Thyroid gland (tissue), 4 donors: ENCODE measurements at regions not wholly inside any gene's neighbourhood (a gene's known extent, or its start where the extent isn't known, plus 50 kb on each side); places are given as distances from the start of the nearest gene placed in this dataset.

Experiments used
- DNase-seq, 2 donors: peaks; one replicate each; pipeline ENCODE4 v3.0.0-alpha.2; 2019
- H3K27ac ChIP-seq, 3 donors: fragments of 200-600 bp; sonication (generic); 1 replicate in 2 of 3; 2 replicates in 1 of 3; pipeline ENCODE4 v1.5.1; 2016 to 2019; ENCODE audit warnings: mild to moderate bottlenecking in 1 of 3, moderate library complexity in 1 of 3
- H3K27me3 ChIP-seq: fragments of 200-600 bp; sonication (generic); one replicate; pipeline ENCODE4 v1.5.1; 2019
- H3K36me3 ChIP-seq, 2 donors: fragments of 200-600 bp; sonication (generic); one replicate each; pipeline ENCODE4 v1.5.1; 2016 to 2019
- H3K4me1 ChIP-seq, 2 donors: fragments of 200-600 bp; sonication (generic); one replicate each; pipeline ENCODE4 v1.5.1; 2017 to 2019
- H3K4me3 ChIP-seq, 3 donors: fragments of 200-600 bp; sonication (generic); replicated peaks in 1 of 3; 1 replicate in 2 of 3; 2 replicates in 1 of 3; pipeline ENCODE4 v1.5.1; 2016; ENCODE audit warnings: mild to moderate bottlenecking in 1 of 3
- H3K9me3 ChIP-seq: fragments of 200-600 bp; sonication (generic); one replicate; pipeline ENCODE4 v1.5.1; 2017
- POLR2A ChIP-seq, 2 donors: fragments of 450-650 bp; IDR thresholded peaks; one replicate each; pipeline ENCODE4 v1.6.1; 2017; ENCODE audit warnings: antibody characterized with exemption in 2 of 2, mild to moderate bottlenecking in 2 of 2, moderate library complexity in 1 of 2
- whole genome bisulfite sequencing, 2 donors: methylation state at CpG; one replicate each; pipeline ENCODE4 v1.1.5; 2017; 5-methylcytosine and 5-hydroxymethylcytosine counted together
- intact Hi-C: fragments of 100-400 bp; cut with DNase I; formaldehyde crosslinking; loops from one replicate; pipeline ENCODE4 v1.15.1; 2023
- TF ChIP-seq, protein P1 (sequence below), 6 experiments: fragments of 200-600 bp in 3 of 6; fragments of 450-650 bp in 3 of 6; sonication (generic) in 3 of 6; IDR thresholded peaks; one replicate each; pipeline ENCODE4 v1.5.1; 2016 to 2019; ENCODE audit warnings: antibody characterized with exemption in 6 of 6, mild to moderate bottlenecking in 2 of 6, inconsistent platforms in 1 of 6, moderate library complexity in 1 of 6

DNA sequence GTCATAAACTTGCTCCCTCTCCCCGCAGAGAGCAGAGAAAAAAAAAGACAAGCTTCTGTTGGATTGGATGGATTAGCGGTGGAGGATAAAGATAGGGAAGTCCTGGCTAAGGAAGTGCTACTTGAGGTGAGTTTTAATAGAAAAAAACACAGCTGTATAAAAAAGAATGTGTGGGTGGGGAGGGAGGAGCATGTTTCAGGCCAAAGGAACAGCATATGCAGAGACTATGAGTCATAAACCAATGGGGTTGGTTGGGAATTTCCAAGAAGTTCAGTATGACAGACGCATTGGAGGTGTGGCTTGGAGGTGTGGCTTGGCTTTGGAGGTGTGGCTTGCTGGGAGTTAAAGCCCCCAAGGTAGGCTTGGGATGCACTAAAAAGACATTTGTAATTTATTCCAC lies 103.0 kb upstream of the LSM8 start:
- no peak for DNase-seq
- Histone ChIP-seq H3K27me3 (no peaks in the 10 kb centered on the region), H3K4me3 (no peak overlapping the region), H3K36me3 (no peaks in the 10 kb centered on the region), H3K4me1 (no peaks in the 10 kb centered on the region), H3K27ac (no peak overlapping the region), H3K9me3 (no peaks in the 10 kb centered on the region)
- 69 to 75% methylated on average over 3 of the region's 3 CpGs for WGBS, 2 donors
- TF ChIP-seq, protein P1, sequence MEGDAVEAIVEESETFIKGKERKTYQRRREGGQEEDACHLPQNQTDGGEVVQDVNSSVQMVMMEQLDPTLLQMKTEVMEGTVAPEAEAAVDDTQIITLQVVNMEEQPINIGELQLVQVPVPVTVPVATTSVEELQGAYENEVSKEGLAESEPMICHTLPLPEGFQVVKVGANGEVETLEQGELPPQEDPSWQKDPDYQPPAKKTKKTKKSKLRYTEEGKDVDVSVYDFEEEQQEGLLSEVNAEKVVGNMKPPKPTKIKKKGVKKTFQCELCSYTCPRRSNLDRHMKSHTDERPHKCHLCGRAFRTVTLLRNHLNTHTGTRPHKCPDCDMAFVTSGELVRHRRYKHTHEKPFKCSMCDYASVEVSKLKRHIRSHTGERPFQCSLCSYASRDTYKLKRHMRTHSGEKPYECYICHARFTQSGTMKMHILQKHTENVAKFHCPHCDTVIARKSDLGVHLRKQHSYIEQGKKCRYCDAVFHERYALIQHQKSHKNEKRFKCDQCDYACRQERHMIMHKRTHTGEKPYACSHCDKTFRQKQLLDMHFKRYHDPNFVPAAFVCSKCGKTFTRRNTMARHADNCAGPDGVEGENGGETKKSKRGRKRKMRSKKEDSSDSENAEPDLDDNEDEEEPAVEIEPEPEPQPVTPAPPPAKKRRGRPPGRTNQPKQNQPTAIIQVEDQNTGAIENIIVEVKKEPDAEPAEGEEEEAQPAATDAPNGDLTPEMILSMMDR (IDR thresholded peaks at IDR 0.05), result no peak
- TF ChIP-seq POLR2A (IDR thresholded peaks at IDR 0.05), result no peak
- intact Hi-C loops, result no loop called here

DNA sequence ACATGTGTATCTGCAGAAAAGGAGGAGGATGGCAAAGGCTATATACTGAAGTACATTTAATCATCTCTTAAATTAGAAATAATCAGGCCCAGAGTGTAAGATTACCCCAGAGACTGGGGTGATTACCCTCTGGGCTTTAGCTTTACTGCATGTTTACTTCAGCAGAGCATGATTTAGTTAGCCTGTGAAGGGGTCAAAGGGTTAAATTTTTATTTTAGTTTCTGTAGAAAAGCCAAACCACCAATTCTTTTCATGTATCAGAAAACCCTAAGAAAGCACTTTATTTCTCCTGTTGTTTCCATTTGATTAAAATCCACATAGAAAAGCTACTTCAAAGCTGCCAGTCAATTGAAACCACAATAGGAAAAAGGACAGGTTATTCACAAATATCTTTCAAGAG lies 101.5 kb upstream of the LSM8 start:
- no peaks in the 10 kb centered on the region for H3K9me3 ChIP-seq
- H3K36me3 ChIP-seq, result no peaks in the 10 kb centered on the region
- no peaks in the 10 kb centered on the region for H3K4me1 ChIP-seq
- no peak for DNase-seq
- H3K4me3 ChIP-seq, result no peak overlapping the region
- intact Hi-C loops, result no loop called here
- no peak overlapping the region for H3K27ac ChIP-seq
- H3K27me3 ChIP-seq, result no peaks in the 10 kb centered on the region
- TF ChIP-seq, protein P1 (IDR thresholded peaks at IDR 0.05), result no peak
- no peak for TF ChIP-seq POLR2A (IDR thresholded peaks at IDR 0.05)

DNA sequence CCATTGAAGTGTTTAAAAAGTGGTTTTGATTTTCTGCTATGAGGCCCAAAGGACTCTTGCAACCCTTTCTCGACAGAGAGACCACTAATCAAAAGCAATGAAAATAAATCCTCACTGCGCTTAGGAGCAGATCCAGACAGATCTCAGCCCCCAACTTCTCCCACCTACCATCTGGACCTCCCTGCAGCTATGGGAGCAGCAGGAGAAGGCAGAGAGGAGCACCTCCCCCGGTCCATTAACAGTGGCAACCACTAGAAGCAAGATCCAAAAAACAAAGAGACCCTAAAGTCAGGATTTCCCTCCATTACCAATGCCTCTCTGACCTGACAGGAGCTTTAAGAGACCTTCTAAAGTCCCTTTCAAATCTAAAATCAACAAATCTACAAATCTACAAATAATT lies 99.0 kb upstream of the LSM8 start:
- intact Hi-C loops, result no loop called here
- TF ChIP-seq, protein P1 (IDR thresholded peaks at IDR 0.05), result no peak
- TF ChIP-seq POLR2A (IDR thresholded peaks at IDR 0.05), result no peak
- H3K4me1 ChIP-seq, result no peaks in the 10 kb centered on the region
- no peaks in the 10 kb centered on the region for H3K27me3 ChIP-seq
- no peaks in the 10 kb centered on the region for H3K9me3 ChIP-seq
- no peak for DNase-seq
- H3K36me3 ChIP-seq, result no peaks in the 10 kb centered on the region
- WGBS, 2 donors, result 59 to 65% methylated on average over 3 of the region's 3 CpGs
- no peak overlapping the region for H3K4me3 ChIP-seq
- H3K27ac ChIP-seq, result no peak overlapping the region

DNA sequence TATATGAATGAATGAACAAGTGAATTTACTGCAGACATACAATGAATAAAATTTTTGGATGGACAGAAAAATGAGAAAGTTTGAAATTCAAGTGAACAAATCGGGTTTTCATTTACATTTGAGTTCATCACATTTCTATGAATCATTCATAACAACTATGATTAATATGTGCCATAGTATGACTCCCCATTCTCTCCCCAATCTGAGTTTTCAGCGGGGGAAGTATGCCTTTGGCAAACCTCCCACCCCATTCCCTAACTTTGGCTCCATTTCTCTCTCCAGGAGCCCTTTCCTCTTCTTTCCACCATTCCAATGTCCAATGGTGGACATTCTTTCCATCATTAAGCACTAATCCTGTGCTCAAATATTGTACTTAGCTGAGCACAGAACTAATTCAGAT lies 96.8 kb upstream of the LSM8 start:
- Histone ChIP-seq H3K9me3 (no peaks in the 10 kb centered on the region), H3K27ac (no peak overlapping the region), H3K4me3 (no peak overlapping the region), H3K4me1 (no peaks in the 10 kb centered on the region), H3K27me3 (no peaks in the 10 kb centered on the region), H3K36me3 (no peaks in the 10 kb centered on the region)
- 81 to 86% methylated on average over 2 of the region's 2 CpGs for WGBS, 2 donors
- DNase-seq, result no peak
- intact Hi-C loops, result no loop called here
- TF ChIP-seq, protein P1 (IDR thresholded peaks at IDR 0.05), result no peak
- no peak for TF ChIP-seq POLR2A (IDR thresholded peaks at IDR 0.05)

DNA sequence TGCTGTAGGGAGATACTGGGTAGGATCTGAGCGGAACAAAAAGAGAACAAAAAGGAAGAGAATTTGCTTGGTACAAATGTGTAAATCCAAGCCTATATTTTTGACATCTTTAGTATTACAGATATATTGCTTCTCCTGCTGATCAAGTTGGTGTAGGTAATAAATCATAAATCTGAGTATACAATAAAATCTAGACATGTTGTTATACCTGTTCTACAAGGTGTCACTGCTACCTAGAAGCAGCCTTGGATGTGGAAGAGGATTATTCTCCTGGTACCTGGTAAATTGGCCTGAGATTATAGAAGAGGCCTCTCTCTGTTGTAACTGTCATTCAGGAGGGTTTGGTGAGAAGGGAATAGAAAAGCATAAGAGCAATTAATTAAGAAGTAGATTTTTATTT lies 89.9 kb upstream of the LSM8 start:
- Histone ChIP-seq H3K36me3 (no peaks in the 10 kb centered on the region), H3K9me3 (no peaks in the 10 kb centered on the region), H3K27me3 (no peaks in the 10 kb centered on the region), H3K4me1 (no peaks in the 10 kb centered on the region), H3K4me3 (no peak overlapping the region), H3K27ac (no peak overlapping the region)
- intact Hi-C loops, result no loop called here
- no peak for DNase-seq
- WGBS, 2 donors, result 95 to 98% methylated on average over 1 of the region's 1 CpG
- TF ChIP-seq POLR2A (IDR thresholded peaks at IDR 0.05), result no peak
- TF ChIP-seq, protein P1 (IDR thresholded peaks at IDR 0.05), result no peak
